ENCODE measurements at regions not wholly inside any gene's neighbourhood (a gene's known extent, or its start where the extent isn't known, plus 50 kb on each side); places are given as distances from the start of the nearest gene placed in this dataset.

DNA sequence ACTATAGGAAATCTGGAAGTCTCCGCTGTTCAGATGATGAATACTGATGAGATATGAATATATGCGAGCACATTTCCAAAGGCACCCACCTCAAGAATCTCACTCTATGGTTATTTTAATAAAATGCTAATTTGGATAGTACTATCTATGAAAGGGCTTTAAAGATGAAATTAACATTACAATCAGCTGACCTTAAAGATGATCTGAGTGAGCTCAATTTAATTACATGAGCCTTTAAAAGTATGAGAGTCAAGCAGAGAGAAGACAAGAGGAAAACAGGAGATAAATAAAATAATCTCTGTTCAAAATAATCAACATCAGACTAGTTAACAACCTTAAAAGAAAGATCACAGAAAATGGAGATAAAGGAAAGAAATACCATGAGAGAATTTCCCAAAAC is 474.1 kb upstream of the TUSC1 start:
- TF ChIP-seq, protein P1, sequence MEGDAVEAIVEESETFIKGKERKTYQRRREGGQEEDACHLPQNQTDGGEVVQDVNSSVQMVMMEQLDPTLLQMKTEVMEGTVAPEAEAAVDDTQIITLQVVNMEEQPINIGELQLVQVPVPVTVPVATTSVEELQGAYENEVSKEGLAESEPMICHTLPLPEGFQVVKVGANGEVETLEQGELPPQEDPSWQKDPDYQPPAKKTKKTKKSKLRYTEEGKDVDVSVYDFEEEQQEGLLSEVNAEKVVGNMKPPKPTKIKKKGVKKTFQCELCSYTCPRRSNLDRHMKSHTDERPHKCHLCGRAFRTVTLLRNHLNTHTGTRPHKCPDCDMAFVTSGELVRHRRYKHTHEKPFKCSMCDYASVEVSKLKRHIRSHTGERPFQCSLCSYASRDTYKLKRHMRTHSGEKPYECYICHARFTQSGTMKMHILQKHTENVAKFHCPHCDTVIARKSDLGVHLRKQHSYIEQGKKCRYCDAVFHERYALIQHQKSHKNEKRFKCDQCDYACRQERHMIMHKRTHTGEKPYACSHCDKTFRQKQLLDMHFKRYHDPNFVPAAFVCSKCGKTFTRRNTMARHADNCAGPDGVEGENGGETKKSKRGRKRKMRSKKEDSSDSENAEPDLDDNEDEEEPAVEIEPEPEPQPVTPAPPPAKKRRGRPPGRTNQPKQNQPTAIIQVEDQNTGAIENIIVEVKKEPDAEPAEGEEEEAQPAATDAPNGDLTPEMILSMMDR (IDR thresholded peaks at IDR 0.05) = no peak
- DNase-seq = no peak
- no peak for ATAC-seq

DNA sequence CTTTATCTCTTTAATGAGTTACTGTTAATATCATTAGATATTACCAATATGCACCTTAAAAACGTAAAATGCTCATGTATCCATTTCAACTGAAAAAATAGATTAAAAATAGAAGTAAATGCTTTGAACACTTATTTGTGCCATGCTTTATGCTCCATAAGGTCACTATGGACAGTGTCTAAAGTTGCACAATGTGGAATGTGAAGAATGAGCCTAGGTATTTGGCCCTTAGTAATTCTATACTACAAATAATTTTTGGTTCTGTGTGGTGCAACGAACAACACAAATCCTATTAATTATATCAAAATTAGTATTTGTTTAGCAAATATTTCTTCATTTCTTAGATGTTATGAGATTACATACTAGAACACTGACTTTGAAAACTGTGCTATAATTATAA is 469.9 kb upstream of the TUSC1 start:
- no peak for ATAC-seq
- TF ChIP-seq, protein P1 (IDR thresholded peaks at IDR 0.05) = no peak
- H3K4me1 ChIP-seq (ENCODE audit: low read depth) = no peaks in the 10 kb centered on the region
- intact Hi-C loops (cut with DNase I, micrococcal nuclease) = no loop called here
- no peaks in the 10 kb centered on the region for H3K36me3 ChIP-seq (ENCODE audit: low read depth)
- H3K4me3 ChIP-seq = no peak overlapping the region
- no peak for DNase-seq
- peaks cover 28% of the 10 kb centered on the region for H3K9me3 ChIP-seq

More for the DNA sequence above, 474.1 kb upstream of the TUSC1 start:
- H3K36me3 ChIP-seq (ENCODE audit: low read depth) = no peaks in the 10 kb centered on the region
- intact Hi-C loops (cut with DNase I, micrococcal nuclease) = no loop called here
- no peak overlapping the region for H3K4me3 ChIP-seq
- H3K9me3 ChIP-seq = peaks cover 26% of the 10 kb centered on the region
- H3K4me1 ChIP-seq (ENCODE audit: low read depth) = no peaks in the 10 kb centered on the region

DNA sequence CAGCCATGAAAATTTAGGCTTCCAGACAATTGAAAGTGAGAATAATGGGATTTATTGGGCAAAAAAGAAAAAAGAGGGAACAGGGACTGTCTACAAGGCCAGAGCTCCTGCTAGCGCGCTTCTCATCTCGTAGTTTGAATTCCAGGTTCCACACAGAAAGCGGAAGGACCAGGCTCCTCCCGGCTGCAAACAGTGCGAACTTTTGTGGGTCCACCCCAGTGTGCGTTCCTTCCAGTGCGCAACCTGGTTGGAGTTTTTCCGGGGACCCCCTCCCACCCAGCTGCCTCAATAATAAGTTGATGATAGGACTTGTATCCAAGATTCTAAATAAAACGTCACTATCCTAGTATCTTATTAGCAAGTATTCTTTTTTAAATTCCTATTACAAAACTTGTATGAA is 467.7 kb upstream of the TUSC1 start:
- DNase-seq (no peak), ATAC-seq (no peak)
- peaks cover 13% of the 10 kb centered on the region for H3K9me3 ChIP-seq
- H3K4me1 ChIP-seq (ENCODE audit: low read depth) = no peaks in the 10 kb centered on the region
- intact Hi-C loops (cut with DNase I, micrococcal nuclease) = no loop called here
- H3K4me3 ChIP-seq = no peak overlapping the region
- TF ChIP-seq, protein P1 (IDR thresholded peaks at IDR 0.05) = no peak
- no peaks in the 10 kb centered on the region for H3K36me3 ChIP-seq (ENCODE audit: low read depth)

DNA sequence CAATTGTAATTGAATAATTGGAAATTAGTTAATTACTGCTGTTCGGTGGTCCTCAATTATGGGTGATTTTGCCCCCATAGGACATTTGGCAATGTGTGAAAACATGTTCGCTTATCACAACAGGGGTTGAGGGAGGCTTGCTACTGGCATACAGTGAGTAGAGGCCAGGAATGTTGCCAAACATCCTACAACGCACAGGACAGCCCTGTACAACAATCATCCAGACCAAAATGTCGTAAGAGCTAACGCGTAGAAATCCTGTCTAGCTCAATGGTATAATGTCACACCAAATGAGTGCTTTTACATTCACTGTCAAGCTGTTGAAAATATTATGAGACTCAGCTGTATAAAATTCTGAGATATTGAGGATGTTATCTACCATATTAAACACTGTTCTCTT is 464.4 kb upstream of the TUSC1 start:
- Histone ChIP-seq H3K36me3 (ENCODE audit: low read depth) (no peaks in the 10 kb centered on the region), H3K4me3 (no peak overlapping the region), H3K4me1 (ENCODE audit: low read depth) (no peaks in the 10 kb centered on the region), H3K9me3 (peaks cover 11% of the 10 kb centered on the region)
- intact Hi-C loops (cut with DNase I, micrococcal nuclease) = no loop called here
- ATAC-seq = no peak
- TF ChIP-seq, protein P1 (IDR thresholded peaks at IDR 0.05) = no peak
- no peak for DNase-seq

DNA sequence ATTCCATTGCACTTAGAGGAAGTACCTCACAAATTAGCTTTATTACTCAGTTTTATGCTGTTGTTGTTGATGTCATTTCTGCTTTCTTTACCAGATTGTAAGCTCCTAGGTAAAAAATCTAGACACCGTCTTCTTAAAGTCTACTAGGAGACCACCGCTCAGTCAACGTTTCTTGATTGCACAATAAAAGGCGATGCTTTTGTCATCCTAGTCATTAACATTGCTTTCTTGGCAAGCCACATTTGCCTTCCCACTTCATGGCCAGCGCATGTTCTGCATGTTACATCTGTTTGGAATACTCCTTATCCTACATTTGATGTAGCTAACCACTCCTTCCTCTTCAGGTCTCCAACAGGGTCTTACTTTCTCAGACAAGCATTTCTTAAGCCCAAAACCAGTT is 464.0 kb upstream of the TUSC1 start:
- no peaks in the 10 kb centered on the region for H3K36me3 ChIP-seq (ENCODE audit: low read depth)
- peaks cover 11% of the 10 kb centered on the region for H3K9me3 ChIP-seq
- intact Hi-C loops (cut with DNase I, micrococcal nuclease) = no loop called here
- ATAC-seq = no peak
- H3K4me3 ChIP-seq = no peak overlapping the region
- TF ChIP-seq, protein P1 (IDR thresholded peaks at IDR 0.05) = no peak
- H3K4me1 ChIP-seq (ENCODE audit: low read depth) = no peaks in the 10 kb centered on the region
- DNase-seq = no peak

DNA sequence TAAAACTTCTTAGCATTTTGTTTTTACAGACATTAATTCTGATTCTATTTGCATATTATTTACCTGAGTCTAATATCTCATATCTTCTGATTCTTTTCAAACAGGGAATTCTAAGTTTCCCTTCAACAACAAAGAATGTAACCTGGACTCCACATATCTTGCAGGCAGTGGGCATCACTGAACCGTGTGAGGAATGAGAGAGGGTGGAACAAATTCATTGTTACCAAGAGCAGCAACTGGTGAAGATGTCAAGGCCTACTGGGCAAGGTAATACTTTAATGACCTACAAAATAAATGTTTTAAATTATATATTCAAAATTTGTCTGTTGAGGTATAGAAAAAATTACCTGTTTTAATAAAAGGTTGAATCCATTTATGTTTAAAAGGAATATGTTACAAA is 455.3 kb upstream of the TUSC1 start:
- TF ChIP-seq, protein P1 (IDR thresholded peaks at IDR 0.05) = no peak
- no peaks in the 10 kb centered on the region for H3K36me3 ChIP-seq (ENCODE audit: low read depth)
- ATAC-seq (no peak), DNase-seq (no peak)
- H3K9me3 ChIP-seq = peaks cover 8% of the 10 kb centered on the region
- no peaks in the 10 kb centered on the region for H3K4me1 ChIP-seq (ENCODE audit: low read depth)
- no peak overlapping the region for H3K4me3 ChIP-seq
- intact Hi-C loops (cut with DNase I, micrococcal nuclease) = no loop called here
